HepG2 (cell line): ENCODE measurements at regions not wholly inside any gene's neighbourhood (a gene's known extent, or its start where the extent isn't known, plus 50 kb on each side); places are given as distances from the start of the nearest gene placed in this dataset.
A peak's percentile ranks its signal among the peaks of the same experiment; 100 is the strongest.

ENCODE experiments used
- ATAC-seq: fragments of 200-7000 bp; cut with Tn5 transposase; 3 replicates; pipeline ENCODE4 v1.9.1; 2020; ENCODE audit warnings: mild to moderate bottlenecking, moderate library complexity
- BruUV-seq: library from RNA; stranded (reverse); fragments of 400-500 nt; replicated peaks from 2 replicates; lab custom pipeline; 2021; lab: Mats Ljungman, UMichigan
- CTCF ChIA-PET: fragments of 300-600 bp; formaldehyde crosslinking; extraction: SDS; loops from one replicate; lab custom pipeline; 2021; ENCODE audit warnings: low total read pairs, inconsistent platforms, low intra/inter-chr PET ratio; lab: Yijun Ruan, JAX
- POLR2A ChIA-PET: fragments of 350-600 bp; sonication (Branson Sonifier 250); formaldehyde crosslinking; loops from one replicate; lab custom pipeline; 2020; ENCODE audit warnings: antibody characterized with exemption, inconsistent platforms; lab: Yijun Ruan, JAX
- DNase-seq: peaks from one replicate; pipeline ENCODE4 v3.0.0-alpha.2; 2015; ENCODE audit warnings: low spot score
- FAIRE-seq: peaks from 3 replicates; lab custom pipeline; 2011; peaks lifted over from hg19 to GRCh38; lab: Jason Lieb, UNC
- H2AFZ ChIP-seq: one replicate; pipeline ENCODE4 v1.6.1; 2011; ENCODE audit warnings: low read length, inconsistent platforms
- H3K27ac ChIP-seq: fragments of 300-600 bp; 3 replicates; pipeline ENCODE4 v1.8.0; 2011; ENCODE audit warnings: mixed run types, mild to moderate bottlenecking, mixed read lengths, low read length, inconsistent platforms; ENCODE audit not compliant: insufficient read depth; ENCODE audit errors: extremely low read length
- H3K27me3 ChIP-seq, 2 experiments: fragments of 200-600 bp in 1 of 2; 2 replicates in 1 of 2; 3 replicates in 1 of 2; pipeline versions ENCODE4 v1.6.0 to v1.8.0; 2011; ENCODE audit warnings: low read length in 2 of 2, mild to moderate bottlenecking in 2 of 2, moderate library complexity in 2 of 2, inconsistent platforms in 1 of 2; ENCODE audit not compliant: insufficient read depth in 2 of 2, control insufficient read depth in 1 of 2
- H3K36me3 ChIP-seq, 2 experiments: fragments of 200-600 bp in 1 of 2; replicated peaks in 1 of 2; 2 replicates in 1 of 2; 3 replicates in 1 of 2; pipeline versions ENCODE4 v1.5.1 to v1.8.0; 2011; ENCODE audit warnings: low read length in 2 of 2, inconsistent platforms in 1 of 2; ENCODE audit not compliant: insufficient read depth in 2 of 2, control insufficient read depth in 1 of 2
- H3K4me1 ChIP-seq: 2 replicates; pipeline ENCODE4 v1.5.1; 2012; ENCODE audit warnings: low read length, inconsistent platforms; ENCODE audit not compliant: insufficient read depth
- H3K4me2 ChIP-seq: 2 replicates; pipeline ENCODE4 v1.6.0; 2011; ENCODE audit warnings: low read depth, low read length, inconsistent platforms
- H3K4me3 ChIP-seq, 3 experiments: fragments of 200-600 bp in 1 of 3; sonication (generic), shearing (Covaris generic) in 1 of 3; replicated peaks in 1 of 3; 2 replicates each; pipeline ENCODE4 v1.5.1; 2011 to 2016; ENCODE audit warnings: low read length in 3 of 3, inconsistent platforms in 2 of 3, low read depth in 2 of 3, mild to moderate bottlenecking in 2 of 3, control low read depth in 1 of 3, mixed read lengths in 1 of 3; ENCODE audit not compliant: insufficient read depth in 1 of 3
- H3K79me2 ChIP-seq: one replicate; pipeline ENCODE4 v1.6.1; 2011; ENCODE audit warnings: low read length, inconsistent platforms; ENCODE audit not compliant: insufficient read depth
- H3K9ac ChIP-seq: 2 replicates; pipeline ENCODE4 v1.6.0; 2011; ENCODE audit warnings: mild to moderate bottlenecking, low read depth, low read length, inconsistent platforms; ENCODE audit not compliant: insufficient read depth
- H3K9me3 ChIP-seq: 2 replicates; pipeline ENCODE4 v1.5.1; 2012; ENCODE audit warnings: mild to moderate bottlenecking, low read length
- H4K20me1 ChIP-seq: 2 replicates; pipeline ENCODE4 v1.6.0; 2011; ENCODE audit warnings: inconsistent platforms, mild to moderate bottlenecking, low read length, moderate library complexity; ENCODE audit not compliant: insufficient read depth
- DBP ChIP-seq: sonication (generic); formaldehyde crosslinking; IDR thresholded peaks from 2 replicates; pipeline ENCODE4 v1.4.0; 2020; ENCODE audit warnings: missing genetic modification reagents; ENCODE audit errors: not compliant biosample characterization
- EEA1 ChIP-seq: sonication (generic); formaldehyde crosslinking; IDR thresholded peaks from 2 replicates; pipeline ENCODE4 v1.5.1; 2020; ENCODE audit warnings: mild to moderate bottlenecking, missing genetic modification reagents, borderline replicate concordance
- GLI4 ChIP-seq: sonication (generic); formaldehyde crosslinking; IDR thresholded peaks from 2 replicates; pipeline ENCODE4 v1.5.1; 2020; ENCODE audit warnings: missing genetic modification reagents, mild to moderate bottlenecking, moderate library complexity, borderline replicate concordance
- NFE2L2 ChIP-seq: fragments of 150-350 bp; IDR thresholded peaks from 2 replicates; pipeline ENCODE4 v1.6.1; 2014; ENCODE audit warnings: low read length
- RXRA ChIP-seq: sonication (generic); formaldehyde crosslinking; IDR thresholded peaks from 2 replicates; pipeline ENCODE4 v1.5.1; 2020; ENCODE audit warnings: missing genetic modification reagents
- WGBS: methylation state at CpG from one replicate; pipeline ENCODE4 v1.1.6; 2017; ENCODE audit warnings: low lambda C conversion rate; 5-methylcytosine and 5-hydroxymethylcytosine counted together
- in situ Hi-C: cut with HindIII; loops from 2 replicates; pipeline ENCODE4 v1.10.0; 2017; ENCODE audit warnings: low pct_unique_long_range_greater_than_20kb; ENCODE audit not compliant: extremely low pct_ligation_motif_present
- intact Hi-C: fragments of 100-400 bp; cut with micrococcal nuclease; formaldehyde crosslinking; loops from one replicate; pipeline ENCODE4 v1.10.0; 2022; ENCODE audit not compliant: unreplicated experiment
- TF ChIP-seq, protein P1 (sequence below): IDR thresholded peaks from 2 replicates; pipeline ENCODE4 v1.6.1; 2012; ENCODE audit warnings: low read depth, low read length, improper control_type of control experiment

DNA sequence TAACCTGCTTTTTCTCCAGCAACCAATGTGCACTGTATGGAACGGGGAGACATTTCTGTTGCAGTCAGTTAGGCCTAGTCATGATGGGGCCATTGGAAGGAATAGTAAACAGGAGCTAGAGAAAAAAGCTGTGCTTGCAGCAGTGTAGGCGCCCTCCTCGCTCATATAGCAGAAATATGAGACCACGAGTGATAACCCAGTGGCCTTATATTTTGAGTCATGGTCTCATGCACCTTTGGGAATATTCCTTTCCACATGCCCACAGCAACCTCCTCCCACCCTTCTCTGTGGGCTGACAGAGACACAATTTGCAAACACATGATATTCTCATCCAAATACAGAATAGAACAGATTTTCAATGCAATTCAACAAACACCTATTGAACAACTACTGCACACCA lies 248.9 kb upstream of the CITED2 start:
- no peaks in the 10 kb centered on the region for H4K20me1 ChIP-seq
- H3K27me3 ChIP-seq, result no peaks in the 10 kb centered on the region
- no TSS peak for BruUV-seq
- H3K79me2 ChIP-seq, result no peaks in the 10 kb centered on the region
- intact Hi-C loops, result no loop called here
- no peak overlapping the region for H3K9ac ChIP-seq
- ChIA-PET CTCF (no interaction called here), POLR2A (no interaction called here)
- H3K9me3 ChIP-seq, result no peaks in the 10 kb centered on the region
- no peak overlapping the region for H3K4me3 ChIP-seq
- no peak overlapping the region for H2AFZ ChIP-seq
- TF ChIP-seq EEA1 (CRISPR knock-in tag), result no peak
- no peak for TF ChIP-seq RXRA (CRISPR knock-in tag)
- TF ChIP-seq, protein P1, sequence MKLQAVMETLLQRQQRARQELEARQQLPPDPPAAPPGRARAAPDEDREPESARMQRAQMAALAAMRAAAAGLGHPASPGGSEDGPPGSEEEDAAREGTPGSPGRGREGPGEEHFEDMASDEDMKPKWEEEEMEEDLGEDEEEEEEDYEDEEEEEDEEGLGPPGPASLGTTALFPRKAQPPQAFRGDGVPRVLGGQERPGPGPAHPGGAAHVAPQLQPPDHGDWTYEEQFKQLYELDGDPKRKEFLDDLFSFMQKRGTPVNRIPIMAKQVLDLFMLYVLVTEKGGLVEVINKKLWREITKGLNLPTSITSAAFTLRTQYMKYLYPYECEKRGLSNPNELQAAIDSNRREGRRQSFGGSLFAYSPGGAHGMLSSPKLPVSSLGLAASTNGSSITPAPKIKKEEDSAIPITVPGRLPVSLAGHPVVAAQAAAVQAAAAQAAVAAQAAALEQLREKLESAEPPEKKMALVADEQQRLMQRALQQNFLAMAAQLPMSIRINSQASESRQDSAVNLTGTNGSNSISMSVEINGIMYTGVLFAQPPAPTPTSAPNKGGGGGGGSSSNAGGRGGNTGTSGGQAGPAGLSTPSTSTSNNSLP, result no peak
- in situ Hi-C loops, result no loop called here
- 64% methylated on average over 4 of the region's 4 CpGs for WGBS
- H3K36me3 ChIP-seq, result no peaks in the 10 kb centered on the region
- DNase-seq (no peak), ATAC-seq (no peak), FAIRE-seq (no peak)
- H3K27ac ChIP-seq, result no peak overlapping the region
- H3K4me1 ChIP-seq, result peaks cover 14% of the 10 kb centered on the region
- H3K4me2 ChIP-seq, result no peak overlapping the region

- Histone ChIP-seq H4K20me1 (no peaks in the 10 kb centered on the region), H3K36me3 (no peaks in the 10 kb centered on the region), H3K4me3 (no peak overlapping the region), H3K4me2 (no peak overlapping the region), H3K9ac (no peak overlapping the region), H3K79me2 (no peaks in the 10 kb centered on the region), H2AFZ (no peak overlapping the region), H3K27me3 (no peaks in the 10 kb centered on the region), H3K9me3 (no peaks in the 10 kb centered on the region), H3K27ac (no peak overlapping the region), H3K4me1 (no peaks in the 10 kb centered on the region)
- no TSS peak for BruUV-seq
- in situ Hi-C loops, result no loop called here
- intact Hi-C loops, result no loop called here
- DNase-seq (no peak), ATAC-seq (no peak), FAIRE-seq (no peak)
- ChIA-PET CTCF (no interaction called here), POLR2A (no interaction called here)
- 6% methylated on average over 1 of the region's 1 CpG for WGBS
- TF ChIP-seq GLI4 (CRISPR knock-in tag) (no peak), DBP (CRISPR knock-in tag) (no peak), NFE2L2 (peak; percentile 74; the same call in 1 of the 2 replicates)
Measured at GRCh38 chr6:139613496-139613895, 239.0 kb upstream of the CITED2 start.
